Activated CD8-positive, alpha-beta memory T cell treated with anti-CD3 and anti-CD28 coated beads, Interleukin-2, amount 10 ng/mL, durations not matched to agents 7 days and 5 days (primary cell): ENCODE measurements at regions not wholly inside any gene's neighbourhood (a gene's known extent, or its start where the extent isn't known, plus 50 kb on each side); places are given as distances from the start of the nearest gene placed in this dataset.
A peak's percentile ranks its signal among the peaks of the same experiment; 100 is the strongest.
"Not testable (repeated sequence)": the region's sequence is repeated elsewhere in the genome, so short reads cannot be mapped to it uniquely, and the experiment has no call there.

Experiments used
- ATAC-seq: fragments of 150-1000 bp; cut with Tn5 transposase; one replicate; pipeline ENCODE4 v1.10.0; 2021; ENCODE audit warnings: moderate library complexity
- CTCF ChIA-PET: fragments of 350-600 bp; sonication (Branson Sonifier 250); formaldehyde crosslinking; loops from one replicate; lab custom pipeline; 2021; ENCODE audit warnings: antibody characterized with exemption; lab: Charles Lee
- DNase-seq: peaks from one replicate; pipeline ENCODE4 v3.0.0-alpha.2; 2020
- H3K27ac Mint-ChIP-seq: one replicate; pipeline ENCODE4 v1.8.0; 2021; ENCODE audit warnings: mild to moderate bottlenecking, mixed read lengths
- H3K27me3 Mint-ChIP-seq: one replicate; pipeline ENCODE4 v1.8.0; 2021; ENCODE audit warnings: mixed read lengths
- H3K36me3 Mint-ChIP-seq: one replicate; pipeline ENCODE4 v1.8.0; 2021; ENCODE audit warnings: mild to moderate bottlenecking, mixed read lengths
- H3K4me1 Mint-ChIP-seq: one replicate; pipeline ENCODE4 v1.8.0; 2021; ENCODE audit warnings: mixed read lengths
- H3K4me3 Mint-ChIP-seq: one replicate; pipeline ENCODE4 v1.8.0; 2021; ENCODE audit warnings: mild to moderate bottlenecking, moderate library complexity, mixed read lengths
- H3K9me3 Mint-ChIP-seq: one replicate; pipeline ENCODE4 v1.8.0; 2022; ENCODE audit warnings: low read depth, mixed read lengths

GRCh38 chr12:62050785-62051184 is 209.4 kb upstream of the USP15 start:
- CTCF ChIA-PET: no interaction called here
- Mint-ChIP-seq H3K27me3 (no peaks in the 10 kb centered on the region), H3K27ac (no peak overlapping the region), H3K36me3 (no peaks in the 10 kb centered on the region), H3K4me3 (no peak overlapping the region), H3K4me1 (no peaks in the 10 kb centered on the region), H3K9me3 (no peaks in the 10 kb centered on the region)
- no peak for DNase-seq
- no peak for ATAC-seq

- no peaks in the 10 kb centered on the region for H3K36me3 Mint-ChIP-seq
- H3K4me3 Mint-ChIP-seq: no peak overlapping the region
- no peak for ATAC-seq
- no peaks in the 10 kb centered on the region for H3K27me3 Mint-ChIP-seq
- DNase-seq: no peak
- no peak overlapping the region for H3K27ac Mint-ChIP-seq
- CTCF ChIA-PET: no interaction called here
- H3K9me3 Mint-ChIP-seq: no peaks in the 10 kb centered on the region
- H3K4me1 Mint-ChIP-seq: no peaks in the 10 kb centered on the region
Measured at GRCh38 chr12:62069976-62070375, 190.2 kb upstream of the USP15 start.

- H3K27ac Mint-ChIP-seq, H3K4me3 Mint-ChIP-seq, H3K9me3 Mint-ChIP-seq, ATAC-seq, CTCF ChIA-PET, H3K4me1 Mint-ChIP-seq, H3K36me3 Mint-ChIP-seq, DNase-seq, H3K27me3 Mint-ChIP-seq: not testable (repeated sequence)
Measured at GRCh38 chr12:62073236-62073635, 187.0 kb upstream of the USP15 start.

- CTCF ChIA-PET: no interaction called here
- no peak for ATAC-seq
Measured at GRCh38 chr12:62075870-62076269, 184.3 kb upstream of the USP15 start.

GRCh38 chr12:62078020-62078419 is 182.2 kb upstream of the USP15 start:
- no peak overlapping the region for H3K4me3 Mint-ChIP-seq
- ATAC-seq (no peak), DNase-seq (no peak)
- no peaks in the 10 kb centered on the region for H3K4me1 Mint-ChIP-seq
- peaks cover 3% of the 10 kb centered on the region for H3K27me3 Mint-ChIP-seq
- H3K9me3 Mint-ChIP-seq: no peaks in the 10 kb centered on the region
- no peak overlapping the region for H3K27ac Mint-ChIP-seq
- H3K36me3 Mint-ChIP-seq: no peaks in the 10 kb centered on the region
- CTCF ChIA-PET: no interaction called here

More at GRCh38 chr12:62075870-62076269, 184.3 kb upstream of the USP15 start:
- Mint-ChIP-seq H3K27ac (no peak overlapping the region), H3K36me3 (no peaks in the 10 kb centered on the region), H3K4me1 (no peaks in the 10 kb centered on the region), H3K27me3 (peaks cover 3% of the 10 kb centered on the region), H3K4me3 (no peak overlapping the region), H3K9me3 (no peaks in the 10 kb centered on the region)
- no peak for DNase-seq

GRCh38 chr12:62082448-62082847 is 177.8 kb upstream of the USP15 start:
- Mint-ChIP-seq H3K27me3 (no peaks in the 10 kb centered on the region), H3K36me3 (no peaks in the 10 kb centered on the region), H3K9me3 (no peaks in the 10 kb centered on the region), H3K4me3 (no peak overlapping the region), H3K27ac (no peak overlapping the region), H3K4me1 (no peaks in the 10 kb centered on the region)
- CTCF ChIA-PET: no interaction called here
- no peak for ATAC-seq
- DNase-seq: no peak

- Mint-ChIP-seq H3K27ac (no peak overlapping the region), H3K9me3 (no peaks in the 10 kb centered on the region), H3K36me3 (no peaks in the 10 kb centered on the region), H3K27me3 (no peaks in the 10 kb centered on the region), H3K4me3 (no peak overlapping the region), H3K4me1 (no peaks in the 10 kb centered on the region)
- ATAC-seq (no peak), DNase-seq (no peak)
- CTCF ChIA-PET: no interaction called here
Measured at GRCh38 chr12:62098132-62098531, 162.1 kb upstream of the USP15 start.

GRCh38 chr12:62103748-62104147 is 156.5 kb upstream of the USP15 start:
- CTCF ChIA-PET: no interaction called here
- no peaks in the 10 kb centered on the region for H3K4me1 Mint-ChIP-seq
- no peaks in the 10 kb centered on the region for H3K36me3 Mint-ChIP-seq
- no peak overlapping the region for H3K4me3 Mint-ChIP-seq
- H3K9me3 Mint-ChIP-seq: no peaks in the 10 kb centered on the region
- DNase-seq (no peak), ATAC-seq (no peak)
- H3K27me3 Mint-ChIP-seq: peaks cover 2% of the 10 kb centered on the region
- no peak overlapping the region for H3K27ac Mint-ChIP-seq

GRCh38 chr12:62106547-62107185 is 153.5 kb upstream of the USP15 start:
- Mint-ChIP-seq H3K4me1 (no peaks in the 10 kb centered on the region), H3K27ac (no peak overlapping the region), H3K27me3 (peaks cover 2% of the 10 kb centered on the region), H3K4me3 (no peak overlapping the region), H3K9me3 (no peaks in the 10 kb centered on the region), H3K36me3 (no peaks in the 10 kb centered on the region)
- ATAC-seq: no peak
- CTCF ChIA-PET: no interaction called here
- DNase-seq: no peak

- no peak for ATAC-seq
- Mint-ChIP-seq H3K27ac (no peak overlapping the region), H3K27me3 (peaks cover 3% of the 10 kb centered on the region), H3K4me1 (no peaks in the 10 kb centered on the region), H3K36me3 (no peaks in the 10 kb centered on the region), H3K4me3 (no peak overlapping the region), H3K9me3 (no peaks in the 10 kb centered on the region)
- no peak for DNase-seq
- CTCF ChIA-PET: no interaction called here
Measured at GRCh38 chr12:62113366-62114011, 146.7 kb upstream of the USP15 start.

GRCh38 chr12:62116986-62117385 is 143.2 kb upstream of the USP15 start:
- Mint-ChIP-seq H3K27me3 (peaks cover 3% of the 10 kb centered on the region), H3K27ac (no peak overlapping the region), H3K4me1 (no peaks in the 10 kb centered on the region), H3K9me3 (no peaks in the 10 kb centered on the region), H3K4me3 (no peak overlapping the region), H3K36me3 (no peaks in the 10 kb centered on the region)
- CTCF ChIA-PET: no interaction called here
- ATAC-seq: no peak
- DNase-seq: no peak

GRCh38 chr12:62123721-62124203 is 136.4 kb upstream of the USP15 start:
- Mint-ChIP-seq H3K36me3 (no peaks in the 10 kb centered on the region), H3K27me3 (peaks cover 10% of the 10 kb centered on the region), H3K4me1 (no peaks in the 10 kb centered on the region), H3K27ac (no peak overlapping the region), H3K4me3 (no peak overlapping the region), H3K9me3 (no peaks in the 10 kb centered on the region)
- no peak for ATAC-seq
- DNase-seq: peak; percentile 47
- CTCF ChIA-PET: no interaction called here

- CTCF ChIA-PET: no interaction called here
Measured at GRCh38 chr12:62127516-62127915, 132.7 kb upstream of the USP15 start.

GRCh38 chr12:62128175-62128975 is 131.8 kb upstream of the USP15 start:
- no peak overlapping the region for H3K27ac Mint-ChIP-seq
- H3K27me3 Mint-ChIP-seq: peaks cover 14% of the 10 kb centered on the region
- no peak for DNase-seq
- H3K4me1 Mint-ChIP-seq: no peaks in the 10 kb centered on the region
- CTCF ChIA-PET: no interaction called here
- no peaks in the 10 kb centered on the region for H3K9me3 Mint-ChIP-seq
- H3K4me3 Mint-ChIP-seq: no peak overlapping the region
- ATAC-seq: no peak
- no peaks in the 10 kb centered on the region for H3K36me3 Mint-ChIP-seq

More at GRCh38 chr12:62127516-62127915, 132.7 kb upstream of the USP15 start:
- H3K27me3 Mint-ChIP-seq: peaks cover 14% of the 10 kb centered on the region
- DNase-seq: no peak
- no peaks in the 10 kb centered on the region for H3K4me1 Mint-ChIP-seq
- no peaks in the 10 kb centered on the region for H3K36me3 Mint-ChIP-seq
- no peak for ATAC-seq
- no peak overlapping the region for H3K4me3 Mint-ChIP-seq
- H3K27ac Mint-ChIP-seq: no peak overlapping the region
- H3K9me3 Mint-ChIP-seq: no peaks in the 10 kb centered on the region
